GM23338 (cell line): ENCODE measurements at regions not wholly inside any gene's neighbourhood (a gene's known extent, or its start where the extent isn't known, plus 50 kb on each side); places are given as distances from the start of the nearest gene placed in this dataset.

Experiments used
- ATAC-seq: fragments of 200-7000 bp; cut with Tn5 transposase; 3 replicates; pipeline ENCODE4 v1.9.1; 2020
- DNase-seq: peaks from one replicate; pipeline ENCODE4 v3.0.0-alpha.2; 2015; ENCODE audit warnings: low spot score
- H2AFZ ChIP-seq: fragments of 200-600 bp; sonication (generic); 2 replicates; pipeline ENCODE4 v1.8.0; 2016; ENCODE audit warnings: antibody characterized with exemption, mild to moderate bottlenecking, moderate library complexity
- H3F3A ChIP-seq: fragments of 200-600 bp; sonication (generic); replicated peaks from 2 replicates; pipeline ENCODE4 v1.8.0; 2017; ENCODE audit warnings: antibody characterized with exemption, mixed run types, low read depth
- H3K27ac ChIP-seq: fragments of 200-600 bp; sonication (generic); 2 replicates; pipeline ENCODE4 v1.6.1; 2016; ENCODE audit warnings: low read depth
- H3K27me3 ChIP-seq: fragments of 200-600 bp; sonication (generic); 2 replicates; pipeline ENCODE4 v1.8.0; 2016; ENCODE audit warnings: mild to moderate bottlenecking, mixed run types, moderate library complexity; ENCODE audit not compliant: insufficient read depth
- H3K36me3 ChIP-seq: fragments of 200-600 bp; sonication (generic); 2 replicates; pipeline ENCODE4 v1.8.0; 2016; ENCODE audit warnings: mild to moderate bottlenecking; ENCODE audit not compliant: insufficient read depth
- H3K4me1 ChIP-seq: fragments of 200-600 bp; sonication (generic); 2 replicates; pipeline ENCODE4 v1.8.0; 2016; ENCODE audit warnings: mild to moderate bottlenecking, moderate library complexity; ENCODE audit not compliant: insufficient read depth
- H3K4me2 ChIP-seq: fragments of 200-600 bp; sonication (generic); 2 replicates; pipeline ENCODE4 v1.7.1; 2017; ENCODE audit warnings: mixed run types
- H3K4me3 ChIP-seq: fragments of 200-600 bp; sonication (generic); 2 replicates; pipeline ENCODE4 v1.6.1; 2016; ENCODE audit warnings: mixed run types
- H3K79me2 ChIP-seq: fragments of 200-600 bp; sonication (generic); replicated peaks from 2 replicates; pipeline ENCODE4 v1.8.0; 2017; ENCODE audit warnings: mild to moderate bottlenecking; ENCODE audit not compliant: insufficient read depth
- H3K9me2 ChIP-seq: fragments of 200-600 bp; sonication (generic); 2 replicates; pipeline ENCODE4 v1.8.0; 2017; ENCODE audit not compliant: insufficient read depth
- H4K20me1 ChIP-seq: fragments of 200-600 bp; sonication (generic); replicated peaks from 2 replicates; pipeline ENCODE4 v1.8.0; 2017; ENCODE audit warnings: mild to moderate bottlenecking; ENCODE audit not compliant: insufficient read depth
- H3K27ac Mint-ChIP-seq: 2 replicates; pipeline ENCODE4 v1.8.0; 2020; ENCODE audit warnings: inconsistent platforms, mild to moderate bottlenecking, moderate library complexity, mixed read lengths
- H3K27me3 Mint-ChIP-seq: 3 replicates; pipeline ENCODE4 v1.8.0; 2022; ENCODE audit warnings: low read depth, mild to moderate bottlenecking, moderate library complexity, mixed read lengths, inconsistent platforms; ENCODE audit not compliant: insufficient read depth, poor library complexity
- H3K36me3 Mint-ChIP-seq: 3 replicates; pipeline ENCODE4 v1.8.0; 2021; ENCODE audit warnings: low read depth, mild to moderate bottlenecking, inconsistent platforms, moderate library complexity, mixed read lengths
- H3K4me1 Mint-ChIP-seq: 3 replicates; pipeline ENCODE4 v1.8.0; 2020; ENCODE audit warnings: mild to moderate bottlenecking, inconsistent platforms, mixed read lengths
- H3K4me3 Mint-ChIP-seq: 3 replicates; pipeline ENCODE4 v1.8.0; 2021; ENCODE audit warnings: moderate library complexity, mild to moderate bottlenecking, inconsistent platforms, mixed read lengths
- H3K9me3 Mint-ChIP-seq: 3 replicates; pipeline ENCODE4 v1.8.0; 2020; ENCODE audit warnings: moderate library complexity, mild to moderate bottlenecking, inconsistent platforms, mixed read lengths
- CREB1 ChIP-seq: fragments of 250-450 bp; sonication (Bioruptor Pico); IDR thresholded peaks from 2 replicates; pipeline ENCODE4 v1.5.0; 2020; ENCODE audit warnings: low read depth, mild to moderate bottlenecking, moderate library complexity
- CTCF ChIP-seq, 2 experiments: fragments of 200-600 bp in 1 of 2; sonication (generic) in 1 of 2; conservative IDR thresholded peaks; 2 replicates each; pipeline versions ENCODE4 v1.5.1 to v1.6.1; 2016 to 2017; ENCODE audit warnings: antibody characterized with exemption in 2 of 2, low read depth in 2 of 2, mild to moderate bottlenecking in 2 of 2, moderate library complexity in 1 of 2
- ETS1 ChIP-seq: IDR thresholded peaks from 2 replicates; pipeline ENCODE4 v1.6.1; 2016; ENCODE audit warnings: antibody characterized with exemption
- EZH2 ChIP-seq: fragments of 200-600 bp; sonication (generic); IDR thresholded peaks from one replicate; pipeline ENCODE4 v1.8.0; 2017; ENCODE audit warnings: antibody characterized with exemption, mild to moderate bottlenecking, low read depth; ENCODE audit not compliant: unreplicated experiment
- NANOG ChIP-seq: IDR thresholded peaks from 2 replicates; pipeline ENCODE4 v1.6.1; 2016; ENCODE audit warnings: antibody characterized with exemption, borderline replicate concordance
- STAT1 ChIP-seq: IDR thresholded peaks from one replicate; pipeline ENCODE4 v1.6.1; 2016; ENCODE audit warnings: antibody characterized with exemption; ENCODE audit not compliant: unreplicated experiment
- ZNF114 ChIP-seq: fragments of 250-450 bp; sonication (Bioruptor Pico); IDR thresholded peaks from 2 replicates; pipeline ENCODE4 v1.5.0; 2020; ENCODE audit warnings: mild to moderate bottlenecking, moderate library complexity
- ZNF331 ChIP-seq: fragments of 250-450 bp; sonication (Bioruptor Pico); IDR thresholded peaks from 2 replicates; pipeline ENCODE4 v1.5.0; 2020; ENCODE audit warnings: low read depth, mild to moderate bottlenecking, moderate library complexity
- ZNF462 ChIP-seq: fragments of 250-450 bp; sonication (Bioruptor Pico); IDR thresholded peaks from 2 replicates; pipeline ENCODE4 v1.5.0; 2020; ENCODE audit warnings: mild to moderate bottlenecking, moderate library complexity

- H3K27ac Mint-ChIP-seq, result no peak overlapping the region
- H3K9me3 Mint-ChIP-seq, result peaks cover 4% of the 10 kb centered on the region; the same call in 1 of the 3 replicates
- peaks cover 14% of the 10 kb centered on the region for H3K9me2 ChIP-seq
- TF ChIP-seq CREB1 (CRISPR knock-in tag) (no peak), CTCF (conservative IDR thresholded peaks at IDR 0.05; ENCODE audit: low read depth in 2 of 2) (no peak), ZNF462 (no peak), ZNF114 (no peak), NANOG (no peak), ETS1 (no peak), STAT1 (no peak), EZH2 (no peak), ZNF331 (CRISPR knock-in tag) (no peak)
- no peak overlapping the region for H3K4me3 Mint-ChIP-seq
- H3K36me3 Mint-ChIP-seq, result no peaks in the 10 kb centered on the region
- no peaks in the 10 kb centered on the region for H3K36me3 ChIP-seq
- no peaks in the 10 kb centered on the region for H3K79me2 ChIP-seq
- no peaks in the 10 kb centered on the region for H3F3A ChIP-seq
- peaks cover 7% of the 10 kb centered on the region; the same call in 1 of the 2 replicates for H3K4me1 ChIP-seq
- H3K27me3 Mint-ChIP-seq, result peaks cover 3% of the 10 kb centered on the region
- DNase-seq (no peak), ATAC-seq (no peak)
- no peak overlapping the region for H2AFZ ChIP-seq
- H3K4me2 ChIP-seq, result no peak overlapping the region
- H3K4me1 Mint-ChIP-seq, result peaks cover 20% of the 10 kb centered on the region
- no peak overlapping the region for H3K4me3 ChIP-seq
- no peaks in the 10 kb centered on the region for H3K27me3 ChIP-seq
- no peak overlapping the region for H3K27ac ChIP-seq
- no peaks in the 10 kb centered on the region for H4K20me1 ChIP-seq
Observed at GRCh38 chr16:87107201-87107600, 210.0 kb downstream of the C16orf95 start.
